GM23338 (cell line): ENCODE measurements at regions not wholly inside any gene's neighbourhood (a gene's known extent, or its start where the extent isn't known, plus 50 kb on each side); places are given as distances from the start of the nearest gene placed in this dataset.

Source experiments
- ATAC-seq: fragments of 200-7000 bp; cut with Tn5 transposase; 3 replicates; pipeline ENCODE4 v1.9.1; 2020
- DNase-seq: peaks from one replicate; pipeline ENCODE4 v3.0.0-alpha.2; 2015; ENCODE audit warnings: low spot score
- H2AFZ ChIP-seq: fragments of 200-600 bp; sonication (generic); 2 replicates; pipeline ENCODE4 v1.8.0; 2016; ENCODE audit warnings: antibody characterized with exemption, mild to moderate bottlenecking, moderate library complexity
- H3F3A ChIP-seq: fragments of 200-600 bp; sonication (generic); replicated peaks from 2 replicates; pipeline ENCODE4 v1.8.0; 2017; ENCODE audit warnings: antibody characterized with exemption, mixed run types, low read depth
- H3K27ac ChIP-seq: fragments of 200-600 bp; sonication (generic); 2 replicates; pipeline ENCODE4 v1.6.1; 2016; ENCODE audit warnings: low read depth
- H3K27me3 ChIP-seq: fragments of 200-600 bp; sonication (generic); 2 replicates; pipeline ENCODE4 v1.8.0; 2016; ENCODE audit warnings: mild to moderate bottlenecking, mixed run types, moderate library complexity; ENCODE audit not compliant: insufficient read depth
- H3K36me3 ChIP-seq: fragments of 200-600 bp; sonication (generic); 2 replicates; pipeline ENCODE4 v1.8.0; 2016; ENCODE audit warnings: mild to moderate bottlenecking; ENCODE audit not compliant: insufficient read depth
- H3K4me1 ChIP-seq: fragments of 200-600 bp; sonication (generic); 2 replicates; pipeline ENCODE4 v1.8.0; 2016; ENCODE audit warnings: mild to moderate bottlenecking, moderate library complexity; ENCODE audit not compliant: insufficient read depth
- H3K4me2 ChIP-seq: fragments of 200-600 bp; sonication (generic); 2 replicates; pipeline ENCODE4 v1.7.1; 2017; ENCODE audit warnings: mixed run types
- H3K4me3 ChIP-seq: fragments of 200-600 bp; sonication (generic); 2 replicates; pipeline ENCODE4 v1.6.1; 2016; ENCODE audit warnings: mixed run types
- H3K79me2 ChIP-seq: fragments of 200-600 bp; sonication (generic); replicated peaks from 2 replicates; pipeline ENCODE4 v1.8.0; 2017; ENCODE audit warnings: mild to moderate bottlenecking; ENCODE audit not compliant: insufficient read depth
- H3K9me2 ChIP-seq: fragments of 200-600 bp; sonication (generic); 2 replicates; pipeline ENCODE4 v1.8.0; 2017; ENCODE audit not compliant: insufficient read depth
- H4K20me1 ChIP-seq: fragments of 200-600 bp; sonication (generic); replicated peaks from 2 replicates; pipeline ENCODE4 v1.8.0; 2017; ENCODE audit warnings: mild to moderate bottlenecking; ENCODE audit not compliant: insufficient read depth
- H3K27ac Mint-ChIP-seq: 2 replicates; pipeline ENCODE4 v1.8.0; 2020; ENCODE audit warnings: inconsistent platforms, mild to moderate bottlenecking, moderate library complexity, mixed read lengths
- H3K27me3 Mint-ChIP-seq: 3 replicates; pipeline ENCODE4 v1.8.0; 2022; ENCODE audit warnings: low read depth, mild to moderate bottlenecking, moderate library complexity, mixed read lengths, inconsistent platforms; ENCODE audit not compliant: insufficient read depth, poor library complexity
- H3K36me3 Mint-ChIP-seq: 3 replicates; pipeline ENCODE4 v1.8.0; 2021; ENCODE audit warnings: low read depth, mild to moderate bottlenecking, inconsistent platforms, moderate library complexity, mixed read lengths
- H3K4me1 Mint-ChIP-seq: 3 replicates; pipeline ENCODE4 v1.8.0; 2020; ENCODE audit warnings: mild to moderate bottlenecking, inconsistent platforms, mixed read lengths
- H3K4me3 Mint-ChIP-seq: 3 replicates; pipeline ENCODE4 v1.8.0; 2021; ENCODE audit warnings: moderate library complexity, mild to moderate bottlenecking, inconsistent platforms, mixed read lengths
- H3K9me3 Mint-ChIP-seq: 3 replicates; pipeline ENCODE4 v1.8.0; 2020; ENCODE audit warnings: moderate library complexity, mild to moderate bottlenecking, inconsistent platforms, mixed read lengths
- CTCF ChIP-seq, 2 experiments: fragments of 200-600 bp in 1 of 2; sonication (generic) in 1 of 2; conservative IDR thresholded peaks; 2 replicates each; pipeline versions ENCODE4 v1.5.1 to v1.6.1; 2016 to 2017; ENCODE audit warnings: antibody characterized with exemption in 2 of 2, low read depth in 2 of 2, mild to moderate bottlenecking in 2 of 2, moderate library complexity in 1 of 2
- ZNF331 ChIP-seq: fragments of 250-450 bp; sonication (Bioruptor Pico); IDR thresholded peaks from 2 replicates; pipeline ENCODE4 v1.5.0; 2020; ENCODE audit warnings: low read depth, mild to moderate bottlenecking, moderate library complexity
- ZNF462 ChIP-seq: fragments of 250-450 bp; sonication (Bioruptor Pico); IDR thresholded peaks from 2 replicates; pipeline ENCODE4 v1.5.0; 2020; ENCODE audit warnings: mild to moderate bottlenecking, moderate library complexity

GRCh38 chr10:29858702-29859267, 200.6 kb downstream of the JCAD start:
- peak overlapping the region; percentile 83; the same call in 1 of the 2 replicates for H2AFZ ChIP-seq
- H3K27ac ChIP-seq = no peak overlapping the region
- H3K79me2 ChIP-seq = no peaks in the 10 kb centered on the region
- peaks cover 8% of the 10 kb centered on the region for H3K27me3 Mint-ChIP-seq
- no peaks in the 10 kb centered on the region for H3K36me3 Mint-ChIP-seq
- TF ChIP-seq CTCF (conservative IDR thresholded peaks at IDR 0.05; ENCODE audit: low read depth in 2 of 2) (0 out of 4 replicates have a peak, but pooled peaks of 1 of the 2 experiments have one; percentile 3), ZNF331 (no peak)
- H3K27me3 ChIP-seq = no peaks in the 10 kb centered on the region
- no peaks in the 10 kb centered on the region for H3K9me2 ChIP-seq
- H3F3A ChIP-seq = no peaks in the 10 kb centered on the region
- no peaks in the 10 kb centered on the region for H4K20me1 ChIP-seq
- ATAC-seq (no peak), DNase-seq (no peak)
- peaks cover 8% of the 10 kb centered on the region for H3K4me1 Mint-ChIP-seq
- H3K4me1 ChIP-seq = no peaks in the 10 kb centered on the region
- H3K9me3 Mint-ChIP-seq = no peaks in the 10 kb centered on the region
- no peaks in the 10 kb centered on the region for H3K36me3 ChIP-seq
- H3K4me3 Mint-ChIP-seq = no peak overlapping the region
- no peak overlapping the region for H3K4me3 ChIP-seq
- H3K4me2 ChIP-seq = no peak overlapping the region
- H3K27ac Mint-ChIP-seq = no peak overlapping the region

GRCh38 chr10:29857843-29858701, 201.3 kb downstream of the JCAD start:
- Mint-ChIP-seq H3K4me1 (peaks cover 8% of the 10 kb centered on the region), H3K36me3 (no peaks in the 10 kb centered on the region), H3K4me3 (no peak overlapping the region), H3K27ac (no peak overlapping the region), H3K9me3 (no peaks in the 10 kb centered on the region), H3K27me3 (peaks cover 8% of the 10 kb centered on the region)
- no peaks in the 10 kb centered on the region for H4K20me1 ChIP-seq
- no peaks in the 10 kb centered on the region for H3K9me2 ChIP-seq
- H2AFZ ChIP-seq = peak overlapping the region; percentile 83
- no peaks in the 10 kb centered on the region for H3K27me3 ChIP-seq
- no peak overlapping the region for H3K27ac ChIP-seq
- no peaks in the 10 kb centered on the region for H3K36me3 ChIP-seq
- no peaks in the 10 kb centered on the region for H3K4me1 ChIP-seq
- peak; percentile 60 for ATAC-seq
- no peaks in the 10 kb centered on the region for H3F3A ChIP-seq
- H3K4me3 ChIP-seq = no peak overlapping the region
- TF ChIP-seq CTCF (conservative IDR thresholded peaks at IDR 0.05; ENCODE audit: low read depth in 2 of 2) (peak; percentile 61 to 67), ZNF462 (CRISPR knock-in tag) (no peak)
- H3K79me2 ChIP-seq = no peaks in the 10 kb centered on the region
- DNase-seq = peak; percentile 72
- no peak overlapping the region for H3K4me2 ChIP-seq
